NCI-H226 (cell line): ENCODE measurements at regions not wholly inside any gene's neighbourhood (a gene's known extent, or its start where the extent isn't known, plus 50 kb on each side); places are given as distances from the start of the nearest gene placed in this dataset.

Experiments
- DNase-seq: peaks from one replicate; pipeline ENCODE4 v3.0.0-alpha.2; 2015

GRCh38 chr3:22236490-22237270 is 485.7 kb upstream of the ZNF385D start:
- DNase-seq: peak; percentile 30

DNA sequence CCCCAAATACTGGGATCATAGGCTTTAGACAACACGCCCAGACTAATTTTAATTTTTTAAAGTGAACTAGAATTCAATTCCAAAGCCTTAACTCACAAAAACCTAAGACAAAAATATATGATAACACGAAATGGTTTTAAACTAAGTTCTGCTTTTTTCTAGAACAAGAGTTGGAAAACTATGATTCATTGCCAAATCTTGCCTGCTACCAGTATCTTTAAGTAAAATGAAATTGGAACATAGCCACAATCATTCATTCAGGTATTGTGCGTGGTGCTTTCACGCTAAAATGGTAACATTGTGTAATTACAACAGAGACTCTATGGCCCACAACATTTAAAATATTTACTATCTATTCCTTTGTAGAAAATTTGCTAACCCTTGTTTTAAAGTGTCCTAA is 488.0 kb upstream of the ZNF385D start:
- DNase-seq: no peak

- no peak for DNase-seq
These were observed 490.1 kb upstream of the ZNF385D start for GRCh38 chr3:22241110-22241509.

- DNase-seq: peak; percentile 92
These were observed 493.9 kb upstream of the ZNF385D start for GRCh38 chr3:22244761-22245521.

- DNase-seq: no peak
These were observed 495.0 kb upstream of the ZNF385D start for GRCh38 chr3:22245811-22246583.

DNA sequence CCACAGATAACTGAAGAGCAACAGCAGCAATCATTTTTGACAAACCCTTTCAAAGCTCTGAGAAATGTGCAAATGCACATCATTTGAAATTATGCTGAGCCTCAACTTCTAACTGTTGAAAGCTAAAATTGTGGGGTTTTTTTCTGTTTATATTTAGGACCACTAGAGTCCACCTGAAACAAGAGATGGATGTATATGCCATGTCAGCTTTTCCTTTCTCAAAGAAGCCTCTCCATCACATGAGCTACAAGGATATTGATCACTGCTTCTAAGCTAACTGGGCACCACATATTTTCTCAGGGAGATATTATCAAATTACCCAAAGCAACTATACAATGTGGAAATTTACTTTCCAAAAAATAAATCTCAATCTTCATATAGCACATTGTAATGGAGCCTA is 498.6 kb upstream of the ZNF385D start:
- DNase-seq: no peak

DNA sequence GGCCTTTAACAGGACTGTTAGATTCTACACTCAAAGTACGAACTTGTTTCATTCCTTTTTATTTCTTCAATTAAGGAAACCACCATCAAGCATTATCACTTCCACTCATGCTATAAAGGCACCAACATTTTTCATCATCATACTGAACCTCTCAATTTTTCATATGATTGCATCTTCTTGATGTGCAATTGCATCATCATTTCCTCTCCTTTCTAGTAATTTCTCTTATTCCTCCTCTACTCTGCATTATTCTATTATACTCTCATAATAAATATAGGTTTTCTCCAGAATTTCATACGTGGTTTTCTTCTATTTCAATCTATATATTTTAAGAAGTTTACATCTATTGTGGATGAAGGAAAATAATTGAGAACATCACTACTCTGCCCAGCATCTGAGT is 506.2 kb upstream of the ZNF385D start:
- DNase-seq: no peak

DNA sequence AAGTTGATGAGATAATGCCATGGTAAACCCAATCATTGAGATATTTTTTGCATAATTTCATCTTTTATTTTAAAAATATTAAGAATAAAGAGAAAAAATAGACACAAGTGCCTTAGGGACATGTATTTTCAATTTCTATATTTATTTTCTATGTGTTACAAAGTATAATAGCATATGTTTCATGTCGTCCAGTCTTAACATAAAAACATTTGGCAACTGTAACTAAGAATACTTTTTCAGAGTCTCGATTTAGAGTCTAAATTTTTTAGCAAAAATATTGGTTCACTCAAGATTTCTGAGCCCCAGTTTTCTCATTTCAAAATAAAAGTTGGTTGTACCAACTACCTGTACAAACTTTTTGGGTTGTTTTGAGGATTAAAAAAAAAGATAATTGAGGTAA is 511.4 kb upstream of the ZNF385D start:
- no peak for DNase-seq

DNA sequence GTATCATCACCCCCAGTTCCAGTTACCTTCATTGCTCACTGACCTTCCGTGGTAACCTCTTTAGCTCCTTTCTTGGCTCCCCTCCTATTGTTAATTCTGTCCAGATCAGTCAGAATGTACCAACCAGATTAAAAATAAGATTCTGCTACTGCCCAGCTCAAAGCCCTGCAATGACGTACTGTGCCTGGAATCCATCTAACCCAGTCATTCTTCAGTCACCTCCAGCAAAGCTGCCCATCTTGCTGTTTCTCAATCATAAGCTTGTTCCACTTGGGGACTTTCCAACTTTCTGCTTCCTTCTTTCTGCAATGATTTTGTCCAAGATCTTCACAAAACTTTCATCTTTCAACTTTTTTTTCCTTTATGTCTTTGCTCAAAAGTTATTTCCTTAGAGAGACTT is 512.0 kb upstream of the ZNF385D start:
- DNase-seq: peak; percentile 88

DNA sequence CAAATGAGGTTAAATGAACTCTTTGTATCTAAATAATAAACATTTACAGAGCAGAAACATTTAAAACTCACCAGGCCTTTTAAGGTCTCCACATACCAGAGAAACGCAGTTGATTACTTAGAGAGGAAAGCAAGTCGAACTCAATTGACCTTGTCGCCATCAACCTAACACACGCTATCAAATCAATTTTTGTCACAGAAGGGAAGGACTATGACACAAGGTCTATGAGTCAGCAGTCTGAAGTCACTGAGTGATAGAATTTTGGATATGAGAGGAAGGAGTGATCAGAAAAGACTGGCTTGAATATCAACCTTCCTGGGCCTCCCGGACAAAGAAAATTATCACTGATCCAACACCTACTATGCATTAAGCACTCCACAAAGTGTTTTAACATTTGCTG is 514.4 kb upstream of the ZNF385D start:
- DNase-seq: no peak

DNA sequence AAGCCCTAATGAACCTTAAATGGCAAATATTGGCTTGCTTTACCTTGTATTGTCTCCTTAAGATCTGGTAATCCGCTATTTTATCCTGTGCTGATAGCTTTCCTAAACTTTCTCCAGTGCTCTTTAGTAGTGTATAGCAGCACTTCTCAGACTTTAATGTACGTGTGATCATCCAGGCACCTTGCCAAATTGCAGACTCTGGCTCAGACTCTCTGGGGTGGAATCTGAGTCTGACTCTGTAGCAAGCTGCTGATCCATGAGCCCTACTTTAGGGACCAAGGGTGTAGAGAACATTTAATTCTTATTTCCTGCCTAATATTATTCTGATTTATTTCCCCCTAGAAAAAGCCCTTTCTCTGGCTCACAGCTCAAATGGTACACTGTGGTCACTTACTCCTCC is 518.8 kb upstream of the ZNF385D start:
- DNase-seq: peak; percentile 58

GRCh38 chr3:22276351-22276750 is 525.3 kb upstream of the ZNF385D start:
- DNase-seq: no peak

GRCh38 chr3:22284559-22284958 is 533.5 kb upstream of the ZNF385D start:
- peak; percentile 64 for DNase-seq

DNA sequence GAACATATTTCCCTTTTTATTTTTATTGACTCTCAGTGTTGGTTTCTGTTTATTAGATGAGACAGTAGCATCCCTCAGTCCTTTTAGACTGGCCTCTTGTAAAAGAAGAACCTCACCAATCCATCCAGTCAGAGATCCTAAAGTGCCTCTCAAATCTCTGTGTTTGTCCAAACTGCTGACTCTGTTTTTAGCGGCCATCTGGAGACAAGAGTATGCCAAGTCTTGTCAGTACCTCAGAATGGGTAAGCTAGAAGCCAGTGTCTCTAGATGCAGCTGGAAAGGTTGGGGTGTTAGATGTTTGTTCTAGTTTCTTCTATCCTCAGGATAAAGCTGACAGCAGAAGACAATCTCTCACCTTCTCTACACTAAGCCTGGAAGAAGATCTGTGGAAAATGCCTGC is 537.7 kb upstream of the ZNF385D start:
- no peak for DNase-seq

DNA sequence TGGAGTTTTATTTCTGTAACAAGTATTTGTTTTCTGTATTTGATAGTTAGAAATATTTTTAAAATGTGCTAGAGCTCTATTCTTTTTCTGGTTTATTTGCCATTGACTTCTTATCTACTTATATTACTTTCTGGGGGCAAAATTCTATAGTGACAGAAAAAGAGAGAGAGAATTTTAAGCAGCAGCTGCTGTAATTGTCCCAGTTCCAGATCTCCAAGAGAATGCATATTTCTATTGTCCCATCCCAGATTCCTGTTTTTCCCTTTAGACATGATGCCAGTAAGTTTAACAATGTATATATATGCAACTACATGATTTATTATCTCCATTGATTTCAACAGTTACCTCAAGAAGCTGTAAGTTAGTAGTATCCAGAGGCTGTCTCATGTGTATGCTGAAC is 541.7 kb upstream of the ZNF385D start:
- DNase-seq: no peak

- DNase-seq: peak; percentile 40
These were observed 545.6 kb upstream of the ZNF385D start for GRCh38 chr3:22296601-22297000.

DNA sequence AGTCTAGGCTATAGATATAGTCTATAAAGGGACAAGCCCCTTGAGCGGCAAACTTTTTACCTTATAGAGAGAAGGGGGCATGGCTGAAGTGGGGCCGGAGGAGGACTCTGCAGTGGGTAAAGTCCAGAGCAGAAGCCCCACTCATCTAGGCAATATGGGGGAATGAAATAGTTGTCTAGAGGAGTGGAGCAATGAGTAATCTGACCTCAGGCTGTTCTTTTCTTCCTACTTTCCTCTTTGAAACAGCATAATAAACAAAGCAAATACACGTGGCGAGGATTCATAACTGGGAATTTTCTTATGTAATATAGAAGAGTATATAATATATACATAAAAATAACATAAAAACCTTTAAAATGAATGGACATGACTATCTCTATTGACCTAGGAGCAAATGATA is 546.4 kb upstream of the ZNF385D start:
- DNase-seq: peak; percentile 44

GRCh38 chr3:22306454-22306853 is 555.4 kb upstream of the ZNF385D start:
- no peak for DNase-seq

- no peak for DNase-seq
These were observed 557.9 kb upstream of the ZNF385D start for GRCh38 chr3:22308871-22309270.

DNA sequence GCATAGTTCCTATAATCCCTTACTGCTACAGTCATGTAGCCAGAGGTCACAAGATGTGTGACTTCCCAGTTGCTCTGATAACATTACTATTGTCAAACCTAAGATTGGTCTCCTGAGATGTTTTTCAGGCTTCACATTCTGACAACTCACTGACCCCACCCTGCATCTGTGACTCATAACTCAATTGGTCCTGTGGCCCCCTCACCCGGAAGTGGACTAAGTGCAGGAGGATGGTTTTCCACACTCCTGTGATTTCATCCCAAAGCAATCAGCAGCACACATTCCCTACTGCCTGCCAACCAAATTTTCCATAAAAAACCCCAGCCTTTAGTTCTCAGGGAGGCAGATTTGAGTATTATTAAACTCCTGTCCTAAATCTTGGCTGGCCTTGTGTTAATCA is 564.9 kb upstream of the ZNF385D start:
- peak; percentile 18 for DNase-seq

GRCh38 chr3:22318325-22318724 is 567.3 kb upstream of the ZNF385D start:
- no peak for DNase-seq

- peak; percentile 48 for DNase-seq
These were observed 568.4 kb upstream of the ZNF385D start for GRCh38 chr3:22319446-22319845.

GRCh38 chr3:22322861-22323260 is 571.9 kb upstream of the ZNF385D start:
- no peak for DNase-seq

DNA sequence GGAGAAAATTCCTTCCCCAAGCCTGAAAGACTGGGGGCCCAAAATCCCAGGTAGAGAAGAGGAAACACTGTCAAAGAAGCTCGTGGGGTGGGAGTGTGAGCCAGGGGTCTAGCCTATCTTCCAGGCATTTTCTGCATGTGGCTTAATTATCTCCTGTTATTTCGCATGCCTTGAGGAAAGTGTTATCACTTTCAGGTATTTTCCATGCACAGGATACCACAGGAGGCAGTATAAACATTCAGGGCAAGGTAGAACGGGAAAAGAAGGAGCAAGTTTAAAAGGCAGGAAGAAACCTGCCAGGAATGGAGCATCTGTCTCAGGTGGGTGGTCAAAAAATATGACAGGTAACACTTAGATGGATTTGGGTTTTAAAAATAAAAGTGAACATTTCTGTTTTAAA is 575.3 kb upstream of the ZNF385D start:
- DNase-seq: no peak
